IPS DF 6.9 (cell line): ENCODE measurements at regions not wholly inside any gene's neighbourhood (a gene's known extent, or its start where the extent isn't known, plus 50 kb on each side); places are given as distances from the start of the nearest gene placed in this dataset.

Source experiments
- DNase-seq: peaks from one replicate; pipeline ENCODE4 v3.0.0-alpha.2; 2013; ENCODE audit warnings: low read depth, low spot score
- H3K27ac ChIP-seq: one replicate; pipeline ENCODE4 v1.5.1; 2013; ENCODE audit warnings: low read length, control low read depth
- H3K27me3 ChIP-seq: 2 replicates; pipeline ENCODE4 v1.6.1; 2013; ENCODE audit warnings: mild to moderate bottlenecking, low read length; ENCODE audit not compliant: control insufficient read depth, insufficient read depth
- H3K36me3 ChIP-seq: 2 replicates; pipeline ENCODE4 v1.6.1; 2013; ENCODE audit warnings: low read length; ENCODE audit not compliant: control insufficient read depth, insufficient read depth
- H3K4me1 ChIP-seq: 2 replicates; pipeline ENCODE4 v1.6.1; 2013; ENCODE audit warnings: low read length; ENCODE audit not compliant: control insufficient read depth, insufficient read depth
- H3K4me3 ChIP-seq: 2 replicates; pipeline ENCODE4 v1.5.1; 2013; ENCODE audit warnings: mild to moderate bottlenecking, low read length
- H3K9me3 ChIP-seq: 2 replicates; pipeline ENCODE4 v1.6.1; 2013; ENCODE audit warnings: low read length, inconsistent platforms; ENCODE audit not compliant: control insufficient read depth, insufficient read depth
- WGBS: extraction: QIAGEN DNeasy Blood & Tissue Kit; methylation state at CpG from one replicate; pipeline ENCODE4 v1.1.7; 2013; ENCODE audit warnings: mixed read lengths, missing lambda C conversion rate; ENCODE audit not compliant: insufficient read length, insufficient coverage; 5-methylcytosine and 5-hydroxymethylcytosine counted together

- no CpG with 5 or more reads among the region's 2 CpGs for WGBS
- Histone ChIP-seq H3K36me3 (no peaks in the 10 kb centered on the region), H3K4me1 (no peaks in the 10 kb centered on the region), H3K9me3 (no peaks in the 10 kb centered on the region), H3K4me3 (no peak overlapping the region), H3K27me3 (no peaks in the 10 kb centered on the region), H3K27ac (no peak overlapping the region)
- no peak for DNase-seq
Measured at GRCh38 chr7:115128154-115128553, 206.3 kb downstream of the MDFIC start.

GRCh38 chr7:115127399-115128021 is 205.6 kb downstream of the MDFIC start:
- no peaks in the 10 kb centered on the region for H3K36me3 ChIP-seq
- no peaks in the 10 kb centered on the region for H3K4me1 ChIP-seq
- H3K27ac ChIP-seq, result no peak overlapping the region
- DNase-seq, result no peak
- H3K9me3 ChIP-seq, result no peaks in the 10 kb centered on the region
- no peaks in the 10 kb centered on the region for H3K27me3 ChIP-seq
- WGBS, result no CpG with 5 or more reads among the region's 5 CpGs
- no peak overlapping the region for H3K4me3 ChIP-seq

- no peaks in the 10 kb centered on the region for H3K4me1 ChIP-seq
- H3K4me3 ChIP-seq, result no peak overlapping the region
- H3K27me3 ChIP-seq, result no peaks in the 10 kb centered on the region
- no peaks in the 10 kb centered on the region for H3K36me3 ChIP-seq
- no peak for DNase-seq
- no peak overlapping the region for H3K27ac ChIP-seq
- no peaks in the 10 kb centered on the region for H3K9me3 ChIP-seq
Measured at GRCh38 chr7:115125750-115126149, 203.9 kb downstream of the MDFIC start.

DNA sequence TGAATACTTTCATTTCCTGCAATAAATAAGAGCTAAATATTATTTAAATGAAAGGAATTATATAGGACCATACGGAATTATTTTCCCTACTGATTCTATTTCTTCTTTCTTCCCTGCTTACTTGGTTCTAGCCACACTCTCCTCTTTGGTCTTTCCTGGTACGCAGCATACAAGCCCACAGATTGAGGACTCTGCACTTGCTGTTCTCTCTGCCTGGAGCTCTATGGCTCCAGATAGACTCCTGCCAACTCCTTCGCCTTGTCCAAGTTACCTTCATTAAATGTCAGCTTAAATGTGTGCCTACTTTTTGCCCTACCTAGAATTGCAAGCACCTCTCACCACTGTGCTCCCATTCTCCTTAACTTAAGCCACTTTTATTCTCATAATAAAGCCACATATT is 203.4 kb downstream of the MDFIC start:
- no peak overlapping the region for H3K4me3 ChIP-seq
- WGBS, result no CpG with 5 or more reads among the region's 3 CpGs
- H3K36me3 ChIP-seq, result no peaks in the 10 kb centered on the region

DNA sequence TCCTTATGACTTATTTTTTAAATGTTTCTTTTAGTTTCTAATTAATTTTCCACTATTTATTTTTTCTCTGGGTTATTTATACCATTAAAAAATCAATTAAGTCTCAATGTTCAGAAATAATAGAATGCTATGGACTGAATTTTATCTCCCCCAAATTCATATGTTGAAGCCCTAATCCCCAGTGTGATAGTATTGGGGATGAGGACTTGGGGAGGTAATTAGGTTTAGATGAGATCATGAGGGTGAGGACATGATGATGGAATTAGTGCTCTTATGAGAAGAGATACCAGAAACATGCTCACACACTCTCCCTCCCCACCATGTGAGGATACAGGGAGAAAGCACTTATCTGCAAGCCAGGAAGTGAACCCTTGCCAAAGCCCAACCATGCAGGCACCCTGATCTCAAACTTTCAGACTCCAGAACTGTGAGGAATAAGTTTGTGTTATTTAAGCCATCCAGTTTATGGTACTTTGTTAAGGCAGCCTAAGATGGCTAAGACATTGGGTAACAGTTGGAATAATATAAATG is 202.6 kb downstream of the MDFIC start:
- Histone ChIP-seq H3K9me3 (no peaks in the 10 kb centered on the region), H3K4me3 (no peak overlapping the region), H3K36me3 (no peaks in the 10 kb centered on the region), H3K27ac (no peak overlapping the region), H3K27me3 (no peaks in the 10 kb centered on the region), H3K4me1 (no peaks in the 10 kb centered on the region)
- no peak for DNase-seq

More for the DNA sequence above, 203.4 kb downstream of the MDFIC start:
- Histone ChIP-seq H3K9me3 (no peaks in the 10 kb centered on the region), H3K4me1 (no peaks in the 10 kb centered on the region), H3K27me3 (no peaks in the 10 kb centered on the region), H3K27ac (no peak overlapping the region)
- DNase-seq, result no peak

DNA sequence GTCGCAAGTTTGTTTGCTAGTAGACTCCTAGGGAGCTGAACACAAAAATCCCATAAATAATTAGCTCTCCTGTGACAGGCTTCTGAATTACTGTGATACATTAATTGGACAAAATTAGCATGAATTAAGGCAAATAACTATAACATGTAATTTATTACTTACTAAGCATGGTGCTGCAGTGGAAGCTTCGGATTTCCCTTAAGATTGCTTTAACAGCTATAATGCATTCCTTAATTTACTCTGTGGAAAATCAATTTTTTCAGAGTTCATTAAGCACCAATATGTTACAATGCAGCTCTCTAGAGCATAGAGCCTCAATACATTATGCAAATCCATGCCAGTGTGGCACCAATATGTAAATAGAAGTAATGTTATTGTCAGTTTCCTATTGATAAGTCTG is 201.5 kb downstream of the MDFIC start:
- Histone ChIP-seq H3K9me3 (no peaks in the 10 kb centered on the region), H3K27ac (no peak overlapping the region), H3K4me3 (no peak overlapping the region), H3K27me3 (no peaks in the 10 kb centered on the region), H3K36me3 (no peaks in the 10 kb centered on the region), H3K4me1 (no peaks in the 10 kb centered on the region)
- no CpG with 5 or more reads among the region's 2 CpGs for WGBS
- DNase-seq, result no peak

- H3K4me1 ChIP-seq, result no peaks in the 10 kb centered on the region
- WGBS, result no CpG with 5 or more reads among the region's 1 CpG
- no peaks in the 10 kb centered on the region for H3K9me3 ChIP-seq
- no peak for DNase-seq
- H3K27me3 ChIP-seq, result no peaks in the 10 kb centered on the region
- no peak overlapping the region for H3K4me3 ChIP-seq
- no peak overlapping the region for H3K27ac ChIP-seq
- H3K36me3 ChIP-seq, result no peaks in the 10 kb centered on the region
Measured at GRCh38 chr7:115122388-115122787, 200.5 kb downstream of the MDFIC start.

- Histone ChIP-seq H3K27ac (no peak overlapping the region), H3K4me1 (no peaks in the 10 kb centered on the region), H3K27me3 (no peaks in the 10 kb centered on the region), H3K4me3 (no peak overlapping the region), H3K9me3 (no peaks in the 10 kb centered on the region), H3K36me3 (no peaks in the 10 kb centered on the region)
- no CpG with 5 or more reads among the region's 2 CpGs for WGBS
- DNase-seq, result no peak
Measured at GRCh38 chr7:115117748-115118147, 195.9 kb downstream of the MDFIC start.

GRCh38 chr7:115116773-115117715 is 195.2 kb downstream of the MDFIC start:
- H3K4me1 ChIP-seq, result no peaks in the 10 kb centered on the region
- no peaks in the 10 kb centered on the region for H3K9me3 ChIP-seq
- no CpG with 5 or more reads among the region's 5 CpGs for WGBS
- no peaks in the 10 kb centered on the region for H3K36me3 ChIP-seq
- no peaks in the 10 kb centered on the region for H3K27me3 ChIP-seq
- H3K27ac ChIP-seq, result no peak overlapping the region
- no peak overlapping the region for H3K4me3 ChIP-seq
- no peak for DNase-seq

DNA sequence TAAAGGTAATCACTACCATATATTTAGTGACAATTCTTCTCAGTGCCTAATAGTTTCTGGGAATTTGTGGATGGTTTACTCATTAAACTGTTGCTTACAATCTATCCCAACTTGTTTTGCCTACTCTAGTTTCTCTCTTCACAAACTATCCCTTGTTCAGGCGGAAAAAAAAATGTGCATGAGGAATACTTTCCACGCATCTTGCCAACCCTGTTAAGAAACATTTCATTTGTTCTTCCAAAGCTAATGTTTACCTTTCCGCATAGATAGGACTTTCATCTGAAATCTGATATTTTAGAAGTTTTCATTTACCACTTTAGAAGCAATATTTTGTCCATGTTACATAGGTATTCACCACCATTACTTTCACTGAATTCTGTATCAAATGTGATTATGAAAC is 191.9 kb downstream of the MDFIC start:
- WGBS, result no CpG with 5 or more reads among the region's 3 CpGs
- no peaks in the 10 kb centered on the region for H3K4me1 ChIP-seq
- H3K36me3 ChIP-seq, result no peaks in the 10 kb centered on the region
- no peak overlapping the region for H3K4me3 ChIP-seq
- H3K9me3 ChIP-seq, result no peaks in the 10 kb centered on the region
- H3K27me3 ChIP-seq, result no peaks in the 10 kb centered on the region
- DNase-seq, result no peak
- no peak overlapping the region for H3K27ac ChIP-seq
